ENCODE measurements at regions not wholly inside any gene's neighbourhood (a gene's known extent, or its start where the extent isn't known, plus 50 kb on each side); places are given as distances from the start of the nearest gene placed in this dataset.

GRCh38 chr3:41076399-41076798, 122.9 kb upstream of the CTNNB1 start:
- DNase-seq (ENCODE audit: low read depth): no peak
- no peak overlapping the region for H3K4me3 ChIP-seq (ENCODE audit: control insufficient read depth, low read depth, low read length)
- TF ChIP-seq, protein P1, sequence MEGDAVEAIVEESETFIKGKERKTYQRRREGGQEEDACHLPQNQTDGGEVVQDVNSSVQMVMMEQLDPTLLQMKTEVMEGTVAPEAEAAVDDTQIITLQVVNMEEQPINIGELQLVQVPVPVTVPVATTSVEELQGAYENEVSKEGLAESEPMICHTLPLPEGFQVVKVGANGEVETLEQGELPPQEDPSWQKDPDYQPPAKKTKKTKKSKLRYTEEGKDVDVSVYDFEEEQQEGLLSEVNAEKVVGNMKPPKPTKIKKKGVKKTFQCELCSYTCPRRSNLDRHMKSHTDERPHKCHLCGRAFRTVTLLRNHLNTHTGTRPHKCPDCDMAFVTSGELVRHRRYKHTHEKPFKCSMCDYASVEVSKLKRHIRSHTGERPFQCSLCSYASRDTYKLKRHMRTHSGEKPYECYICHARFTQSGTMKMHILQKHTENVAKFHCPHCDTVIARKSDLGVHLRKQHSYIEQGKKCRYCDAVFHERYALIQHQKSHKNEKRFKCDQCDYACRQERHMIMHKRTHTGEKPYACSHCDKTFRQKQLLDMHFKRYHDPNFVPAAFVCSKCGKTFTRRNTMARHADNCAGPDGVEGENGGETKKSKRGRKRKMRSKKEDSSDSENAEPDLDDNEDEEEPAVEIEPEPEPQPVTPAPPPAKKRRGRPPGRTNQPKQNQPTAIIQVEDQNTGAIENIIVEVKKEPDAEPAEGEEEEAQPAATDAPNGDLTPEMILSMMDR (conservative IDR thresholded peaks at IDR 0.05; ENCODE audit: control insufficient read depth, insufficient read depth, low read depth, low read length): no peak

DNA sequence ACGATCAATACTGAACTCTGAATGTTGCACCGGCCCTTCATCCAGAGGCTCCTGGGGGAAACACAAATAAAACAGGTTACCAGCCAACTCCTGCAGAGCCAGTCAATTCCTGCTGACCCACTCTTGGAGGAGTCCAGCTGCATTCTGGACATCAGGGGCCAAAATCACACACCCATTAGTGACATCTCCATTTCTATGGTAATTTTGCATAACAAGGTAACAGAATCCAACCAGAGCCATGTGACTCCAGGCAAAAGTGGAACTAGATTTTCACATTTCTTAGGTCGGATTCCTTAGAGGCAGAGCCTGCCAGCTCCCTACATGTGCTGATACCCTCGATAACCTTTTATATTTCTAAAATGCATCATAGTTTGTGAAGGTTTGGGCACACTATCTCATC, 119.2 kb upstream of the CTNNB1 start:
- no peak overlapping the region for H3K4me3 ChIP-seq (ENCODE audit: control insufficient read depth, low read depth, low read length)
- no peak for DNase-seq (ENCODE audit: low read depth)
- TF ChIP-seq, protein P1 (conservative IDR thresholded peaks at IDR 0.05; ENCODE audit: control insufficient read depth, insufficient read depth, low read depth, low read length): no peak

DNA sequence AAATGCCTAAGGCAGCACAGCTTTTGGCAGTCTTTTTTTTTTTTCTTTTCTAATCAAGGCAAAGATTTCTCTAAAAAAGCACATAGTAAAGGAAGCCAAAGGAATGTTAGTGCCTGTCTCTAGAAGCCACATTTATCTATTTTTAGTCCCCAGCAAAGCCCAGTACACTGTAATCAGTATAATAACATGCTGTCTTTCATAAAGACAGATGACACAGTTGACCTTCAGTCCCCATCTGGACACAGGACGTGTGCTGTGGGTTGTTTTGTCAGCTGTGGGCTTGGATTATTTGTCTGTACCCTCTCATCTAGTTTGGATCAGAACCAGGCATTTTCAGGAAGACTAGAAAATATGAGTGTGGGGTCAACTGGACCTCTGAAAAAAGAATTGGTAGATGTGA, 110.4 kb upstream of the CTNNB1 start:
- H3K4me3 ChIP-seq (ENCODE audit: control insufficient read depth, low read depth, low read length): no peak overlapping the region
- TF ChIP-seq, protein P1 (conservative IDR thresholded peaks at IDR 0.05; ENCODE audit: control insufficient read depth, insufficient read depth, low read depth, low read length): no peak
- no peak for DNase-seq (ENCODE audit: low read depth)

GRCh38 chr3:41089566-41089965, 109.7 kb upstream of the CTNNB1 start:
- H3K4me3 ChIP-seq (ENCODE audit: control insufficient read depth, low read depth, low read length): no peak overlapping the region
- no peak for DNase-seq (ENCODE audit: low read depth)
- TF ChIP-seq, protein P1 (conservative IDR thresholded peaks at IDR 0.05; ENCODE audit: control insufficient read depth, insufficient read depth, low read depth, low read length): no peak

DNA sequence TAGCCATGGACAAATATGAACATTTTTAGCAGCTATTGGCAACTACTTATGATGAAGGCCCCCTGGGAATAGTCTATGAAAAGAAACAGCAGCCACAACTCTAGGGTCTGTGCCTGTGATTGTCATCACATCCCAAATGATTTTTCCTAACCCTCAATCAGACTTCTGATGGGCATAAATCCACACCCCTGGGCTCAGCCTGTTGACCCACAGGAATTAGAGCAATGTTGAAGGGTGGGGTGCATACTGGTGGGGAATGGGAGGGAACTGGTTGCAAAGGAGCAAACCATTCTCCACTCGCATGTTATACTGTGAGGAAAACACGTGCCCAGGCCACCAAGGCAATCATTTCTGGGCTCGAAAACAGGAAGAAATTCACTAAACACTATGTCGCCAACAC, 106.5 kb upstream of the CTNNB1 start:
- no peak for DNase-seq (ENCODE audit: low read depth)
- TF ChIP-seq, protein P1 (conservative IDR thresholded peaks at IDR 0.05; ENCODE audit: control insufficient read depth, insufficient read depth, low read depth, low read length): no peak
- H3K4me3 ChIP-seq (ENCODE audit: control insufficient read depth, low read depth, low read length): no peak overlapping the region

DNA sequence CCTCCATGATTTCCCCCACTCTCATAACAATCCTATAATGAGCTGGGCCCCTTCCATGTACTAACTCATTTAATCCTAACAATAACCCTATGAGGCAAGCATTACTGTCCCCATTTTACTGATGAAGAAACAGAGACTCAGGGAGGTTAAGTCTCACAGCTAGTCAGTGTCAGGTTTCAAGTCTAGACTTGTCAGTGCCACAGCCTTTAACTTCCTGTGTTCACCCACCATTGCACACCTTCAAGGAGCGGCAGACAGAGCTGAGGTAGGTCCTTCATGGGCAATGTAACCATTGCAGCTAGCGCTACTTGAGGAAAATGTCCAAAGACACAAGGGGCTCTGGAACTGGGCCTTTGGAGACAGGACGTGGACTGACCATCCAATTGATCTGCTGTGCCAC, 105.8 kb upstream of the CTNNB1 start:
- TF ChIP-seq, protein P1 (conservative IDR thresholded peaks at IDR 0.05; ENCODE audit: control insufficient read depth, insufficient read depth, low read depth, low read length): no peak
- H3K4me3 ChIP-seq (ENCODE audit: control insufficient read depth, low read depth, low read length): no peak overlapping the region
- no peak for DNase-seq (ENCODE audit: low read depth)

GRCh38 chr3:41094351-41094750, 105.0 kb upstream of the CTNNB1 start:
- DNase-seq (ENCODE audit: low read depth): no peak
- H3K4me3 ChIP-seq (ENCODE audit: control insufficient read depth, low read depth, low read length): no peak overlapping the region
- TF ChIP-seq, protein P1 (conservative IDR thresholded peaks at IDR 0.05; ENCODE audit: control insufficient read depth, insufficient read depth, low read depth, low read length): no peak

All from fibroblast of mammary gland (primary cell).